ENCODE measurements at regions not wholly inside any gene's neighbourhood (a gene's known extent, or its start where the extent isn't known, plus 50 kb on each side); places are given as distances from the start of the nearest gene placed in this dataset.

GRCh38 chr1:8211883-8212579 is 105.9 kb upstream of the SLC45A1 start (continued):
- TF ChIP-seq RBAK (CRISPR knock-in tag; IDR thresholded peaks at IDR 0.05) (peak; percentile 54; the same call in 1 of the 2 replicates), CREM (IDR thresholded peaks at IDR 0.05) (peak; percentile 95), CREM (CRISPR knock-in tag; IDR thresholded peaks at IDR 0.05) (no peak), ZNF513 (CRISPR knock-in tag; conservative IDR thresholded peaks at IDR 0.05) (no peak), MYC (CRISPR knock-in tag; IDR thresholded peaks at IDR 0.05; ENCODE audit: borderline replicate concordance) (peak; percentile 96), MIER2 (CRISPR knock-in tag; IDR thresholded peaks at IDR 0.05) (peak; percentile 76), ZNF546 (CRISPR knock-in tag; conservative IDR thresholded peaks at IDR 0.05) (no peak), KMT2A (CRISPR knock-in tag; IDR thresholded peaks at IDR 0.05) (0 out of 2 replicates have a peak, but pooled peaks have one; percentile 63), IKZF1 (IDR thresholded peaks at IDR 0.05) (no peak), GMEB2 (CRISPR knock-in tag; IDR thresholded peaks at IDR 0.05; ENCODE audit: low read depth) (peak; percentile 26), RBFOX2 (IDR thresholded peaks at IDR 0.05; ENCODE audit: low read depth, low read length) (peak; percentile 71), ZSCAN12 (CRISPR knock-in tag; IDR thresholded peaks at IDR 0.05) (0 out of 2 replicates have a peak, but pooled peaks have one; percentile 1), PAXIP1 (CRISPR knock-in tag; conservative IDR thresholded peaks at IDR 0.05) (peak; percentile 92), E2F5 (CRISPR knock-in tag; conservative IDR thresholded peaks at IDR 0.05) (no peak), ZNF691 (CRISPR knock-in tag; IDR thresholded peaks at IDR 0.05; ENCODE audit: borderline replicate concordance, low read depth) (peak; percentile 97), ZNF577 (CRISPR knock-in tag; IDR thresholded peaks at IDR 0.05; ENCODE audit: borderline replicate concordance, low read depth) (no peak), ARID2 (CRISPR knock-in tag; IDR thresholded peaks at IDR 0.05; ENCODE audit: borderline replicate concordance) (no peak), ELF3 (CRISPR knock-in tag; IDR thresholded peaks at IDR 0.05) (peak; percentile 98), ZNF496 (CRISPR knock-in tag; IDR thresholded peaks at IDR 0.05; ENCODE audit: insufficient replicate concordance) (no peak), ZNF615 (CRISPR knock-in tag; IDR thresholded peaks at IDR 0.05; ENCODE audit: borderline replicate concordance) (no peak; the same call in 1 of the 2 replicates), MAFF (IDR thresholded peaks at IDR 0.05; ENCODE audit: low read depth, low read length) (peak; percentile 39; the same call in 1 of the 2 replicates), FOXO1 (CRISPR knock-in tag; IDR thresholded peaks at IDR 0.05) (peak; percentile 98), NFYB (CRISPR knock-in tag; IDR thresholded peaks at IDR 0.05) (peak; percentile 18; the same call in 1 of the 2 replicates)
